IPS DF 4.7 (cell line): ENCODE measurements at regions not wholly inside any gene's neighbourhood (a gene's known extent, or its start where the extent isn't known, plus 50 kb on each side); places are given as distances from the start of the nearest gene placed in this dataset.

ENCODE experiments used
- DNase-seq: peaks from one replicate; pipeline ENCODE4 v3.0.0-alpha.2; 2013; ENCODE audit warnings: low spot score; ENCODE audit errors: extremely low read depth

GRCh38 chr15:85976986-85977385 lies 102.7 kb upstream of the AGBL1 start:
- DNase-seq: no peak

- no peak for DNase-seq
Measured at GRCh38 chr15:85977586-85977985, 102.1 kb upstream of the AGBL1 start.

GRCh38 chr15:85979929-85980328 lies 99.7 kb upstream of the AGBL1 start:
- no peak for DNase-seq

- no peak for DNase-seq
Measured at GRCh38 chr15:85980946-85981345, 98.7 kb upstream of the AGBL1 start.

- no peak for DNase-seq
Measured at GRCh38 chr15:85984241-85984640, 95.4 kb upstream of the AGBL1 start.

- no peak for DNase-seq
Measured at GRCh38 chr15:85986116-85986515, 93.6 kb upstream of the AGBL1 start.

DNA sequence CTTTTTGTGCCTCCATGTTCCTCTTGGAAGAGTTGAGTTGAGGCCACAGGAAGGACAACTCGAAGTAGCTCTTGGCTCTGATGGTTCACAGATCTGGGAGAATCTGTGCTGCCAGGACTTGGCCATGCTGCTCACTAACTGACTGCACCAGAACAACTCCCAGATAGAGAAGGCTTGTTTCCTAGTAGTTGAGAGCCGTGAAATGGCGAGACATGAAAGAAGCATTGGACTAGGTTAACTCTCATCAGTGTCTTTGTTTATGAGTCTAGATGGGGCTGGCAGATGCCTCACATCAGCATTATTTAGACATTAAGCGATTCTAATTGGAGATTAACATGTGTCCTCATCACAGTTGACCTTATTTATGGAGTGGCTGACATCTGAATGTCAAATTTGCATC lies 92.9 kb upstream of the AGBL1 start:
- DNase-seq: no peak

- DNase-seq: no peak
Measured at GRCh38 chr15:85988741-85989140, 90.9 kb upstream of the AGBL1 start.

GRCh38 chr15:85992224-85992623 lies 87.4 kb upstream of the AGBL1 start:
- no peak for DNase-seq

GRCh38 chr15:85993116-85993515 lies 86.6 kb upstream of the AGBL1 start:
- DNase-seq: no peak

GRCh38 chr15:85997618-85998017 lies 82.1 kb upstream of the AGBL1 start:
- no peak for DNase-seq

DNA sequence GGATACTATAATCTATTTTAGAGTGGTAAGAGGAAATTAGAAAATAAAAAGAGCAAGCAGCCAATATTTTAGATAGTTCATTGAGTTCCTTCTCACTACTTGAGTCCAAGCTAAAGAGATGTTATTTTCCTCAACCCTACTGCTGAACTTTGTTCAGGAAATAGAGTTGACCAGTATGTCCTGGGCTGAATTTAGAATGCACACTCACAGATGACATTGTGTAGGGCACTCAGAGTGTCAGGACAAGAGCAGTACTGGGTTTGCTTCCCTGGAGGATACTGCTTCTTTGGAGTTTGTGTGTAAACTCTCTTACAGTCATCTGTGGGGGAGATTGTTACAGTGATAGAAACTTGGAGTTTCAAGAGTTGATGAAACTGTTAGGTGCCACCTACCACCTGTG lies 80.0 kb upstream of the AGBL1 start:
- no peak for DNase-seq

- no peak for DNase-seq
Measured at GRCh38 chr15:86001200-86001599, 78.5 kb upstream of the AGBL1 start.

DNA sequence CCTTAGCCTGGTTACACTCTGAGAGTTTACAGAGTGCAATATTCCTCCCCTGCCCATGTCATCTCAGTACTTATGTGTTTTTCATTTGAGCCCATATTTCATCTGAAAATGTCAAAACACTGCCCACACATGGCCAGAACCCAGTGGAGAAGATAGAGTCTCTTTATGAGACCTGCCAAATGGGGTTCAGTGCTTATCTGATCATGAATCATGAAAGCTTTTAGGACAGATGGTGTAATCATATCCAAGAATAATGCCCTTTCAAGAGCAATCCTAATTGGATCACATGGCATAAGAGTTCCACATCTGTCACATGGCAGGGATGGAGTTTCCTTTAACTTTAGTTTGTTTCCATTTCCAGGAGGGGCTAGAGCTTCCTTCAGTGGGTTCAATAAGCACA lies 77.2 kb upstream of the AGBL1 start:
- no peak for DNase-seq

GRCh38 chr15:86004061-86004460 lies 75.6 kb upstream of the AGBL1 start:
- DNase-seq: no peak

- no peak for DNase-seq
Measured at GRCh38 chr15:86006546-86006945, 73.1 kb upstream of the AGBL1 start.

GRCh38 chr15:86009727-86010126 lies 69.9 kb upstream of the AGBL1 start:
- DNase-seq: no peak

DNA sequence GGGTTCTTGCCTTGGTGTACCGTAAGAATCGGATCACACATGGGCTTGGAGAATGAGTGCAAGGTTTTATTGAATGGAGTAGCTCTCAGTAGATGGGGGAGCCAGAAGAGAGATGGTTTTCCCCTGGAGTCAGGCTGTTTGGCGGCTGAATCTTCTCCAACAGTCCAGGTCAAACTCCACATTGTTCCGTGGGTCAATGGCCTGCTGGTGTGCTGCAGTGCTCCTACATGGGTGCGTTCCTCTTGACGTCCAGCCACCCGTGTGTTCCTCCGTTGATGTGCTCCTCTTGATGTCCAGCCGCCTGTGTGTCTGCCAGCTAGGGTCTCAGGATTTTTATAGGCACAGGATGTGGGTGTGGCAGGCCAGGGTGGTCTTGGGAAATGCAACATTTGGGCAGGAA lies 69.3 kb upstream of the AGBL1 start:
- no peak for DNase-seq

DNA sequence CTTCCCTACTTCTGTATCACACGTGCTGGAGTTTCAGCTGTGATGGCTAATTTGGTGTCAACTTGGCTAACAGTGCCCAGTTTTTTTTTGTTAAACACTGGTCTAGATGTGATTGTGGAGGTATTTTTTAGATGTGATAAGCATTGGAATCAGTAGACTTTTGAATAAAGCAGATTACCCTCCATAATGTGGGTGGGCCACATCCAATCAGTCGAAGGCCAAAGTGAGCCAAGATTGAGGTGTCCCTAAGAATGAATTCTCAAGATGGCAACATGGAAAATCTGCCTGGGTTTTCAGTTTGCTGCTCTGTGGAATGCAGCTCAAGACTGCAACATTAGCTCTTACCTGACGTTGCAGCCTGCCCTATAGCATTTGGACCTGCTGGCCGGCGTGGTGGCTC lies 68.8 kb upstream of the AGBL1 start:
- DNase-seq: no peak

DNA sequence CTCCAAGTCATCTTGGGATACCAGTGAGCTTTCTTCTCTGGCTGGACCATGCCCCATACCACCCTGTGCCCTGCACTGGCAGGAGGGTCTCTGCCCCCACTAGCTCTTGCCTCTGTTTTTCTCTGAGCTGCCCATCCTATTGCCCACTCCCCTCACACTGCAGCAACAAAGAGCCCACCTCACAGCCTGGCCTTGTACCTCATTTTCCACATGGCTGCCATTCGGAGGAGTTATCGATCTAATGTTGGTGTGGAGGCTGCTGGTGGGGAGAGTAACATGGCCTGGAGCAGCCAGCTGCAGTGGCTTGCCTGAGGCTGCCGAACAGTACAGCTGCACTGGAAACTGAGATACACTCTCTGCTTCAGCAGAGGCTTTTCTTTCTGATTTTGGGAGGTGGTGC lies 65.7 kb upstream of the AGBL1 start:
- DNase-seq: no peak

DNA sequence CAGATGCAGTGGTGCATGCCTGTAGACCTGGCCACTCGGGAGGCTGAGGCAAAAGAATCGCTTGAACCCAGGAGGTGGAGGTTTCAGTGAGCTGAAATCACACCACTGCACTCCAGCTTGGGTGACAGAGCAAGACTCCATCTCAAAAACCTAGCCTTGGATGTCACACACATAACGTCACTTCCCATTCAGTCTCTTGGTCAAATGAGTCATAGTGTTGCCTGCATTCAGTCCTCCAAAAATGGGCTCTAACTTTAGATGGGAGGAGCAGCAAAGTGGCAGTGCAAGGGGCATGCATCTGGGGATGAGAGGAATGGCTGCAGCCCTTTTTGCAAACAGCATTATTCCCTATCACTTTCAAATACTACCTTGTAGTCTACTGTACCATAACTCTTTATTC lies 62.9 kb upstream of the AGBL1 start:
- no peak for DNase-seq

- no peak for DNase-seq
Measured at GRCh38 chr15:86018679-86019078, 61.0 kb upstream of the AGBL1 start.

DNA sequence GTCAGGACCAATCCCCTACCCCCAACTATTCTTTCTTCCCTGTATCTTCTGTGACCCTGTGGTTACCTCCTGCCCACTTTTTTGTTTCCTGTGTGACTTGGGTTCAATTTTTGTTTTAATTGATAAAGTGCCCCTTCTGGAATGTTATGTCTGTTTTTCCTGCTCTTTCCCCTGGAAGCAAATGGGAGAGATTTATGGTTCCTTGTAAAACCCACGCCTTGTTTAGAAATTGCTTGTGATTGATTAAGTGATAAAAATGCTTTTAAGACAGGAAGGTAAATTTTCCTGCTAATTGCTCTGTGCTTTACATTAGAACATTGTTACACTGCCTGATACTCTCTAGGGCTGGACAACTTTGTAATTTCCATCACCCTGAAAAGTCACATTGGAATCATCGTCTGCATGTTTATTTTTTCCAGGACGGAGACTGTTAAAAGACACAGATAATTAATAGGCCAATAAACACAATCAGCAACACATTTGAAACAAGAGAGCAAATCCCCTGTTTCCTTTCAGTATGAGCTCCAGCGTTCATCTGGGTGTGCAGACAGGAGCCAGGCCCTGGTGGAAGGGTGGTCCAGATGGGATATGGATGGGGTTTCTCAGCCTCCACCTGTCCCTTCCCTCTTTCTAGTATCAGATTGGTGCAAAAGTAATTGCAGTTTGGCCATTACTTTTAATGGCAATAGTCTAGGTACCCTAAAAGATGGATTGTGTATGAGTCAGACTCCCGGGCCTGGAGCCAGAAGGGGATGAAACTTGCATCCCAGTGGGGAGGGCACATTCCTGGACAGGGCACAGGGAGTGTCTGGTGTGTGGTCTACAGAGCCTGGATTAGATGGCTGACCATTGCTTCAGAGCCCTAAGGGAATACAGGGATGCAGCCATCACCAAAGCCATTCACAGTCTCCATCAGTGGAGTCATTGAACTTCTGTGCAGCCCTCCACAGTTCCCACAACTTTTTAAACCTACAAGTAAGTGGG lies 58.1 kb upstream of the AGBL1 start:
- no peak for DNase-seq
